ENCODE measurements at regions not wholly inside any gene's neighbourhood (a gene's known extent, or its start where the extent isn't known, plus 50 kb on each side); places are given as distances from the start of the nearest gene placed in this dataset.

GRCh38 chr9:13915591-13916301, 398.2 kb downstream of the NFIB start (continued):
- TF ChIP-seq CTCF (tag by site-specific recombination; IDR thresholded peaks at IDR 0.05) (no peak), ZNF37A (tag by site-specific recombination; IDR thresholded peaks at IDR 0.05) (no peak), ZNF639 (tag by site-specific recombination; IDR thresholded peaks at IDR 0.05) (no peak), GLI4 (tag by site-specific recombination; IDR thresholded peaks at IDR 0.05) (no peak), ZNF175 (tag by site-specific recombination; IDR thresholded peaks at IDR 0.05) (no peak), KLF1 (tag by site-specific recombination; IDR thresholded peaks at IDR 0.05) (no peak), ZNF521 (tag by site-specific recombination; IDR thresholded peaks at IDR 0.05) (no peak), ZNF394 (tag by site-specific recombination; IDR thresholded peaks at IDR 0.05; ENCODE audit: borderline replicate concordance) (0 out of 2 replicates have a peak, but pooled peaks have one; percentile 17), ZNF580 (tag by site-specific recombination; IDR thresholded peaks at IDR 0.05) (peak; percentile 40), ZNF341 (tag by site-specific recombination; IDR thresholded peaks at IDR 0.05; ENCODE audit: low read depth) (no peak), ZNF670 (tag by site-specific recombination; IDR thresholded peaks at IDR 0.05; ENCODE audit: low read depth) (no peak), ZNF19 (tag by site-specific recombination; IDR thresholded peaks at IDR 0.05; ENCODE audit: low read depth) (no peak), ZBTB6 (tag by site-specific recombination; IDR thresholded peaks at IDR 0.05) (peak; percentile 42; the same call in 1 of the 2 replicates), ZNF488 (tag by site-specific recombination; IDR thresholded peaks at IDR 0.05) (no peak), ZNF629 (tag by site-specific recombination; IDR thresholded peaks at IDR 0.05) (peak; percentile 84), ZNF112 (tag by site-specific recombination; IDR thresholded peaks at IDR 0.05) (no peak), SP3 (tag by site-specific recombination; IDR thresholded peaks at IDR 0.05) (no peak), BCL11A (tag by site-specific recombination; IDR thresholded peaks at IDR 0.05; ENCODE audit: low read depth) (no peak), ZNF843 (tag by site-specific recombination; IDR thresholded peaks at IDR 0.05) (peak; percentile 52; the same call in 1 of the 2 replicates), ZNF704 (tag by site-specific recombination; IDR thresholded peaks at IDR 0.05) (no peak), ZBTB48 (tag by site-specific recombination; IDR thresholded peaks at IDR 0.05) (no peak), ZNF518A (tag by site-specific recombination; conservative IDR thresholded peaks at IDR 0.05; ENCODE audit: low read depth) (no peak), SALL2 (tag by site-specific recombination; IDR thresholded peaks at IDR 0.05; ENCODE audit: borderline replicate concordance) (no peak), ZNF837 (tag by site-specific recombination; IDR thresholded peaks at IDR 0.05) (no peak), ZNF600 (tag by site-specific recombination; IDR thresholded peaks at IDR 0.05) (0 out of 2 replicates have a peak, but pooled peaks have one; percentile 15), SETDB1 (IDR thresholded peaks at IDR 0.05; ENCODE audit: insufficient read length, low read length) (peak; percentile 81), RBAK (tag by site-specific recombination; IDR thresholded peaks at IDR 0.05) (no peak)

Data from HEK293 (cell line).